Stimulated activated CD4-positive, alpha-beta T cell treated with anti-CD3 and anti-CD28 coated beads, Interleukin-15, amount 100 ng/mL, for 24 hours (primary cell): ENCODE measurements at regions not wholly inside any gene's neighbourhood (a gene's known extent, or its start where the extent isn't known, plus 50 kb on each side); places are given as distances from the start of the nearest gene placed in this dataset.

ENCODE experiments used
- DNase-seq: peaks from one replicate; pipeline ENCODE4 v3.0.0-alpha.2; 2020

GRCh38 chr20:10807013-10807412 lies 133.2 kb upstream of the JAG1 start:
- DNase-seq = no peak

GRCh38 chr20:10812759-10813327 lies 139.0 kb upstream of the JAG1 start:
- DNase-seq = no peak

DNA sequence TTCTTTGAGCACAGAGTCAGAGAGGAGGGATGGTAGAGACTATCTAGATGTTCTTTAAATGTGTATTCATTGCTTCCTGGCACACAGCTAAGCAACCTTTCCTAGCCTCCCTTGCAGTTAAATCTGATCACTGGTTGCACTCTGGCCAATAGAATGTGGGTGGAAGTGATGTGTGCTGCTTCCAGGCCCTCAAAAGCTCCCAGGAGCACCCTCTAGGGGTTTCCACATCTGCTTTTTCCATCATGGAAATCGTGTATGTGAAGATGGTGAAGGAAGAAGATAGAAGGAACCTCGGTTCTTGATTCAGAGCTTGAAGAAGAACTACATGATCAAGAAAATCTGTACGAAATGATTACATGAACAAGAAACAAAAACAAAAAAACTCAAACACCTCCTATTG lies 149.8 kb upstream of the JAG1 start:
- no peak for DNase-seq

- no peak for DNase-seq
These were observed 151.1 kb upstream of the JAG1 start for GRCh38 chr20:10824750-10825500.

DNA sequence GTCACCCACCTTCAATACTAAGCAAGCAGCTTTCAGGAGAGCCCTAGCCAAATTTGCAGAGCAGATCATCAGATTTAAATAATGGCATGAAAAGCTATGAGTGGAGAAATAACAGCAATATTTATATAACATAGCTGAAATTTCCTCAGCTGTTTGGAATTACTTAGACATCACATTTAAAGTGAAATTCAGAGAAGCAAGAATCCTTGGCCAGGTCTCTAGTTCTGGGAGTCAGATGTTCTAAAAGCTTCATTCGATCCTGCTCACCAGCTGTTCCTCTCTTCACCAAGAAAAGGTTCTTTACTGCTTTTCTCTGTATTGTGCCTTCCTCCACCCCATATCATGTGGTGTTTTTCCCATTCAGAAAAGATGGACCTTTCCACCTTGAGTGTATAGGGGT lies 152.3 kb upstream of the JAG1 start:
- no peak for DNase-seq

- DNase-seq = no peak
These were observed 154.4 kb upstream of the JAG1 start for GRCh38 chr20:10828180-10828579.

- DNase-seq = no peak
These were observed 158.3 kb upstream of the JAG1 start for GRCh38 chr20:10832141-10832540.

- DNase-seq = no peak
These were observed 164.1 kb upstream of the JAG1 start for GRCh38 chr20:10837901-10838300.

GRCh38 chr20:10842116-10842515 lies 168.3 kb upstream of the JAG1 start:
- no peak for DNase-seq

GRCh38 chr20:10843146-10843711 lies 169.4 kb upstream of the JAG1 start:
- DNase-seq = no peak

DNA sequence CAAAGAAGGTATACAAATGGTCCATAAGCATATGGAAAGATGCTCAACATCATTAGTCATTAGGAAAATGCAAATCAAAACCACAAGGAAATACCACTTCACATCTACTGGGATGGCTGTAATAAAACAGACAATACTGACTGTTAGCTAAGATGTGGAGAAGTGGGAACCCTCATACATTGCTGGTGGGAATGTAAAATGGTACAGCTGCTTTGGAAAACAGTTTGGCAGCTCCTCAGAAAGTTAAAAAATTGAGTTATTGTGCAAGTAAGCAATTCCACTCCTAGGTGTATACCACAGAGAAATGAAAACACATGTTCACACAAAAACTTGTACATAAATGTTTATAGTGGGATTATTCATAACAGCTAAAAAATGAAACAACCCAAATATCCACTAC lies 173.0 kb upstream of the JAG1 start:
- no peak for DNase-seq

DNA sequence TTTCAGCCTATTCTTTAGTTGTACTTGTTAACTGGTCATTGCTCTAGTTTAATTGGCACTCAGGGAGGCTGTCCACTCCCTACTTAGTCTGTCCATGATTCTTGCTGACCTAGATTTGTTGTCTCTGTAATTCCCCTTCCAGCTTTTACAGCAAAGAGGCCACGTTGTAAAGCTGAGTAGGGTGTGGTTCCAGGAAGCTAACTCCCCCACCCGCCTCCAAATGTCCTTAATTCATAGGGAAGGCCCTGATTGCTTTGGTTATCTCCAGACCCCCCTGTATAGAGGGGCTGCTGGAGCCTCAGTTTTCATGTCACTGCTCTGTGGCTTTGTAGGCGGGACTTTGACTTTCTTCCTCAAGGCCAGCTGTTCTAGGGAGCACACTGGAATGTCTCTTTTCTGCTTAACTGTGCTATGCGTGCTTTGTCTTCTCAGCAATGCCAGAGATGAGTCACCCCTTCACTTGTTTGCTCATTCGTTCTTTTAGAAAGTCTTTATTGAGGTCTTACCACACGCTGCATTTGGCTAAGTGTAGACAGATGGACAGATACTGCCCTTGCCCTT lies 175.1 kb upstream of the JAG1 start:
- no peak for DNase-seq

DNA sequence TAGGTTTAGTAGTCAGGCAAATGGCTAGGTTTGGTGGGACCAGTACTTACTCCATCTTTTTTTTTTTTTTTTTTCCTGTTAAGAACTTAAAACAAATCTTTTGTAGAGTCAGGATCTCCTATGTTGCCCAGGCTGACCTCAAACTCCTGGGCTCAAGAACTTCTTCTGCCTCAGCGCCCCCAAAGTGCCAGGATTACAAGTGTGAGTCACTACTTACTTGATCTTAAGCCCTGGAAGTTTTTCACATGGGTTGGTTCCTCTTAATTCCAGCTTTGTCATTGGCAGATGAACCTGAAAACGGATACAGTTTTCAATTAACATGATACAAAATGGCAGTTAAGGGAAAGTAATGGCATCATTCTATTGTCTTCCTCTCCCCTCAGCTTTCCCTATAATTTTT lies 179.4 kb upstream of the JAG1 start:
- DNase-seq = no peak

DNA sequence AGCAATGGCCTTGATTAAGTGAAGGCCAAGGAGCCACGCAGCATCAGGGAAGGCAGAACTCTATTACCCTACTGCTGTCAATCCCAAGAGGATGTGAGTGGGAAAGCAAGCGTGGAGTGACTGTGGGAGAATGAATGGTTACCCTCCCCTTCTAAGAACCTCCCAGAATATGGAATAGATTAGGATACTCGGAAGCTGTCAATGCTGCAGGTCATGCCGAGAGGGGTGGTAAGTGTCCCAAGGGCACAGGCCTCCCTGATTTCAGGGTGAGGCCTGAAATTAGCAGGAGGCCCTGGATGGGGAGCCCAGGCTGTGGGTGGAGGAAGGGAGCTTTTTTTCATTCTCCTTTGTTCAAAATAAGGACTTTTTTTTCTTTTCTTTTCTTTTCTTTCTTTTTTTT lies 179.9 kb upstream of the JAG1 start:
- DNase-seq = no peak

GRCh38 chr20:10854976-10855375 lies 181.2 kb upstream of the JAG1 start:
- no peak for DNase-seq

DNA sequence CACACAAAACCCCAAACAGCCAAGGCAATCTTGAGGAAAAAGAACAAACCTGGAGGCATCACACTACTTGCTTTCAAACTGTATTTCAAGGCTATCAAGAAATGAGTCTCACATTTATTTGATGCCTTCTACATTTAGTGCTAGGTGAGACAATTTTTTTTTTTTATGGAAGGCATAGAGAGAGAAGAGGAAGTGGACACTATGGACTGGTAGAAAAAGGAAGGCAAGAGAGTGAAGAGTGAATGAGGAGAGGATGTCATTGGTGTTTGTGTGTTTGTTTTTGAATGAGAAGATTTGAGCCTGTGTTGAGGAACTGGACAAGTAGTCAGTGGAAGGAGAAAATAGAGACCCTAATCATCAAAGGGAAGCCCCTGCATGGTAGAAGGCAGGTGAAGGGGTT lies 182.0 kb upstream of the JAG1 start:
- DNase-seq = no peak

DNA sequence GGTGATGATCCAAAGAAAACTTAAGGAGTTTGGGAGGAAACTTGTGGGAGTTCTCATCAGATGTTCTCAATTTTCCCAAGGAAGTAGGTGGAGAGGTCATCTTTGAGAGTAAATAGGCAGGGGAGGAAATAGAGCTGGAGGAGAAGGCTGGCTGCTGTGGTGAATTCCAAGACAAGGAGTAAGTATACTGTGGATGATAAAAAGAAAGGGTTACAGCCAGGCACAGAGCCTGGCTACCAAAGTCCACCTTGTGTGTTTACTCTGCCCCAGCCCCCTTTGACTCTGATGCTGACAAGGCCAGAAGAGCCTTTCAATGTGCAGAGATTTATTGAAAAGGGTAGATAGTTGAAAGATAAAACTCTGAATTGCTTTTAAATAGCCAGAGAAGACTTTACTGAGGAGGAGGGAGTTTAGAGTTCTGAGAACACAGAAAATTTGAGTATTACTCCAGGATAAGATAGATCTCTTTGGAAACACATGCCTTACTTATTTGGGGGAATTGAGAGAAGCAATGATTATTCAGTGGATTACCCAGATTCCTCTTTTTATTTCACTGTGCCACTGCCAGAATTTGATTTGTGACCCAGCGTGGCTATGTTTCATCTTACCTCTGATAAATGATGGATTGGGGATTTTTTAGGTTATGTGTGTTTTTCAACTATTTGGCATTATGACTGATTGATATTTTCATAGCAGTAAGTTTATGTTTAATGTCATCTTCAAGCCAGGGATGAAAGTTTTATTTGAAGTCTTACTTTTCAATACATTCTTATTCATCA lies 182.6 kb upstream of the JAG1 start:
- DNase-seq = no peak

DNA sequence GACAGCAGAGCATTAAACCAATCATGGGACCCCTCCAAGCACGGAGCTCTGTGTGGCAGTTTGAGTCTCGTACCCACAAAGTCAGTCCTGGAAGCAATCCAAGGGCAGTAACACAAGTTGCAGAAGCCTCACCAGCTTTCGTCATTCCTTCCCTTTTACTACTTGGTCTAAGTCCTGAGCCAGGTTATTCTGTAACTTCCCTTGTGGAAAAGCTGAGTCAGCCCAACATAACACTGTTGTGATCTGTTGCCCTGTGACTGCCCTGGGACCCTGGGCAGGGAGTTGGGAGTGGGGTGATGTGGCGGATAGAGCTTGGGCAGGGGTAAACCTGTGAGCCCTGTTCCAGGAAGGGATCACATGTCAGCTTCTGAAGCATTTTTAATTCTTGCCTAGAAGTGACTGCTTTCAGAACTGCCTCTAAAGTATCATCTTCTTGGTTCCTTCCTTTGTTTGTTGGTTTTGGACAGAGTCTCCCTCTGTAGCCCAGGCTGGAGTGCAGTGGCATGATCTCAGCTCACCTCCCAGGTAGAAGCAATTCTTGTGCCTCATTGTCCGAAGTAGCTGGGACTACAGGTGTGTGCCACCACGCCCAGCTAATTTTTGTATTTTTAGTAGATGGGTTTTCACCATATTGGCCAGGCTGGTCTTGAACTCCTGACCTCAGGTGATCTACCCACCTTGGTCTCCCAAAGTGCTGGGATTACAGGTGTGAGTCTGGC lies 183.7 kb upstream of the JAG1 start:
- no peak for DNase-seq

DNA sequence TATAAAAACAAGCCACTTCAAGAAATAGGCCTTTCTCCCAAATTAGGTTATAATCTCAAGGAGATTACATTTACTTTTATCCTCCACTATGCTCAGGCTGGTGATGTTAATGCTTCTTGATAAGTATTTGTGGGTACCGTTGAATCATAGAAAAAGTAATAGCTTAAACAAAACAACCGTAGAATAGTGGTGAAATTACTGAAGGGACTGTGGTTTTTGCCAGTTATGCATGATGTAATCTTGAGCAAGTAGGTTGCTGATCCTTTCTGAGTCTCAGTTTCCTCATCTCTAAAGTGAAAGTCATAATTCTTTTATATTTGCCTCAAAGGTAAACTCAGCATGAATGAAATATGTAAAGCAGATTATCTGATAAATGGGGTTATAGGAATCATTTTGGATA lies 187.3 kb upstream of the JAG1 start:
- no peak for DNase-seq

DNA sequence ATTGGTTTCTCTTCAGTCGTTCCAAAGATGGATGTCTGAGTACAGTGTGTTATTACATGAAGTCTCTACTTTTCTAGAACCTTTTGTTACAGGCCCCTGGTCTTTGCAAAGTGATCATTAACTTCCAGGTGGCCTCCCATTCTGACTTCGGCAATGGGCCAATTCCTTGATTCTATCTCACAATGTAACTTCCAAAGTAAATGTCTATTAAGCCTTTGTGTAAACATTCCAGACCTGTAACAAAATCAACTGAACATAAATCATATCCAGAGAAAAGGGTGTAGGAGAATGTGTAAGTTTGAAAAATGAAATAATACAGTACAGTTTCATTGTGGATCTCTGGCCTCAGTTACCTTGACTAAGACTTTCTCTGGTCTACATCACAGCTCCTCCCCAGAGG lies 187.8 kb upstream of the JAG1 start:
- no peak for DNase-seq

GRCh38 chr20:10863337-10864060 lies 189.7 kb upstream of the JAG1 start:
- DNase-seq = no peak

DNA sequence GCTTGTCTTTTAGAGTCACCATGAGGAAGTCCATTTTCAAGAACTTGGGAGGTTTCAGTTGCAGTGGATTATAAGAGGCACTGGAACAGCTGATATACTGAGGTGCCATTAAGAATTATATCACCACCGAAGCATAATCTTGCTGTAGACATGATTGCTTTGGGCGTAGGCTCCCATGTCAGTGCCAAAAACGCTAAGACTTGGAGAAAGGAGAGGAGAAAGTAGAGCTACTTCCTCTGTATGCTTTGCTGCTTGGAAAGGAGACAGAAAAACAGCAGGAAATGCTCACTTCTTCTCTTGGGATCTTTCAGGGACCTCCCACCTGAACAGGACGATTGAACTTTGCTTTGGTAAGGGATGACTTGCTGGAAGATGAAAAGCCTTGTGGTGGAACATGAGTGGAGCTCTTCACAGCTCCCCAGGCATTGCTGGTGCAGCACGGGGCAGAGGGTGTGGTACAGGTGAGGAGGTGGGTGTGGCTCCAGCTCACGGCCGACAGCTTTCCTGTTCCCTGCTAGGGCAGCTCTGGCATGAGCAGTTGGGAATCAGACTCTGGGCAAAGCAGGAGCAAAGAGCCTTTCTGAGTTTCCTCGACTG lies 190.4 kb upstream of the JAG1 start:
- DNase-seq = no peak
